ENCODE measurements at regions not wholly inside any gene's neighbourhood (a gene's known extent, or its start where the extent isn't known, plus 50 kb on each side); places are given as distances from the start of the nearest gene placed in this dataset.

DNA sequence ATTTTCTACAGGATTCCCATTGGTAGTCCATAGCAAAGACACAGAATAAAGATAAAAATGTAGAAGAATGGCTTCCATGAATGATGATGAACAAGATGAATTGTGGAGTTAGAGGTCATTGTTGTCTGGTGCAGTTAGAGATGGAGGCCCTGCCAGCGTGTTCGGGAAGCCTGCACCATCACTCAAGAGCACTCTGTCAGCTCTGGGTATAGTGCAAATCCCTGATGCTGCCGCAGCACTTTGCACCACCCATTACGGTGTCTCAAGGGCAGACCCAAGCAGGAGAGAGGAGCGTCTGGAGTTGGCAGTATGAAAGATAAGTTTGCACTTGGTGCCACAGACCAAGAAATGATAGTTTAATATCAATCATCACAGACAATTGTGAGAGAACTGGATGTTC, 181.6 kb upstream of the CHST9 start:
- no TSS peak for BruUV-seq (replicated peaks)
- no peak overlapping the region for H2BK5ac ChIP-seq (ENCODE audit: low read depth, low read length, poor library complexity, severe bottlenecking)
- ATAC-seq (ENCODE audit: low read depth), result no peak
- POLR2A ChIA-PET (ENCODE audit: unreplicated experiment), result no interaction called here
- in situ Hi-C loops (cut with MboI; ENCODE audit: low sequenced_read_pairs), result no loop called here
- H3K18ac ChIP-seq (ENCODE audit: low read depth, low read length), result no peak overlapping the region
- no peak overlapping the region for H3K4ac ChIP-seq (ENCODE audit: low read depth, low read length)
- H2AFZ ChIP-seq (replicated peaks; ENCODE audit: low read length, poor library complexity), result no peak overlapping the region
- H3K23ac ChIP-seq (ENCODE audit: low read depth, low read length), result no peak overlapping the region
- dilution Hi-C loops (cut with HindIII; ENCODE audit: low sequenced_read_pairs, unreplicated experiment), result no loop called here
- H3K4me2 ChIP-seq (ENCODE audit: low read depth, low read length), result no peak overlapping the region
- no peak overlapping the region for H3K56ac ChIP-seq (ENCODE audit: extremely low read depth, insufficient read depth, low read length)
- no peaks in the 10 kb centered on the region for H3K4me1 ChIP-seq (ENCODE audit: control insufficient read depth, insufficient read depth, low read length)
- no peak overlapping the region for H4K5ac ChIP-seq (ENCODE audit: low read depth, low read length)
- no peak overlapping the region for H2BK120ac ChIP-seq (ENCODE audit: low read depth, low read length)
- no peaks in the 10 kb centered on the region for H4K20me1 ChIP-seq (ENCODE audit: insufficient read depth, low read length)
- no CpG with 5 or more reads among the region's 5 CpGs for WGBS, 2 experiments (ENCODE audit: extremely low coverage in 2 of 2, insufficient read length in 1 of 2)
- no peak overlapping the region for H2AK9ac ChIP-seq (replicated peaks; ENCODE audit: low read depth, low read length, poor library complexity)
- no peak overlapping the region for H3K4me3 ChIP-seq (ENCODE audit: insufficient read depth, low read depth, low read length)
- H4K8ac ChIP-seq (ENCODE audit: low read depth in 2 of 2, low read length in 2 of 2), result no peak overlapping the region
- CTCF ChIA-PET, result no interaction called here
- no peak overlapping the region for H3K9ac ChIP-seq (ENCODE audit: low read depth, low read length)
- H3K27ac ChIP-seq (ENCODE audit: insufficient read depth, low read length), result no peak overlapping the region
- no peaks in the 10 kb centered on the region for H3K36me3 ChIP-seq (ENCODE audit: control insufficient read depth, insufficient read depth, low read length)
- 0 out of 2 replicates have a peak, but pooled peaks cover 3% of the 10 kb centered on the region for H3K9me3 ChIP-seq (ENCODE audit: control insufficient read depth, insufficient read depth, low read length)
- H3K79me1 ChIP-seq (ENCODE audit: low read depth in 1 of 2, low read length in 2 of 2), result no peaks in the 10 kb centered on the region
- intact Hi-C loops (cut with micrococcal nuclease), result no loop called here
- no peak overlapping the region for H3K14ac ChIP-seq (replicated peaks; ENCODE audit: low read depth, low read length)
- H2AK5ac ChIP-seq (ENCODE audit: low read depth, low read length), result no peak overlapping the region
- H3K27me3 ChIP-seq (ENCODE audit: control insufficient read depth, insufficient read depth, low read length), result no peaks in the 10 kb centered on the region
- no peak for DNase-seq
- no peaks in the 10 kb centered on the region for H3K9me1 ChIP-seq (ENCODE audit: insufficient read depth, low read length)
- H4K91ac ChIP-seq (ENCODE audit: insufficient read depth, low read depth, low read length), result no peak overlapping the region
- no peak overlapping the region for H2BK15ac ChIP-seq (ENCODE audit: low read depth, low read length)
- H2BK20ac ChIP-seq (ENCODE audit: low read depth, low read length), result no peak overlapping the region
- no peak for TF ChIP-seq CEBPB (IDR thresholded peaks at IDR 0.05; ENCODE audit: low read depth, low read length)
- TF ChIP-seq MXI1 (IDR thresholded peaks at IDR 0.05; ENCODE audit: borderline replicate concordance, low read depth, low read length), result no peak
- TF ChIP-seq NFE2L2 (IDR thresholded peaks at IDR 0.05; ENCODE audit: low read depth, low read length), result no peak
- TF ChIP-seq, protein P1, sequence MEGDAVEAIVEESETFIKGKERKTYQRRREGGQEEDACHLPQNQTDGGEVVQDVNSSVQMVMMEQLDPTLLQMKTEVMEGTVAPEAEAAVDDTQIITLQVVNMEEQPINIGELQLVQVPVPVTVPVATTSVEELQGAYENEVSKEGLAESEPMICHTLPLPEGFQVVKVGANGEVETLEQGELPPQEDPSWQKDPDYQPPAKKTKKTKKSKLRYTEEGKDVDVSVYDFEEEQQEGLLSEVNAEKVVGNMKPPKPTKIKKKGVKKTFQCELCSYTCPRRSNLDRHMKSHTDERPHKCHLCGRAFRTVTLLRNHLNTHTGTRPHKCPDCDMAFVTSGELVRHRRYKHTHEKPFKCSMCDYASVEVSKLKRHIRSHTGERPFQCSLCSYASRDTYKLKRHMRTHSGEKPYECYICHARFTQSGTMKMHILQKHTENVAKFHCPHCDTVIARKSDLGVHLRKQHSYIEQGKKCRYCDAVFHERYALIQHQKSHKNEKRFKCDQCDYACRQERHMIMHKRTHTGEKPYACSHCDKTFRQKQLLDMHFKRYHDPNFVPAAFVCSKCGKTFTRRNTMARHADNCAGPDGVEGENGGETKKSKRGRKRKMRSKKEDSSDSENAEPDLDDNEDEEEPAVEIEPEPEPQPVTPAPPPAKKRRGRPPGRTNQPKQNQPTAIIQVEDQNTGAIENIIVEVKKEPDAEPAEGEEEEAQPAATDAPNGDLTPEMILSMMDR (conservative IDR thresholded peaks at IDR 0.05; ENCODE audit: low read depth, low read length), result no peak
